T-helper 17 cell (primary cell): ENCODE measurements at regions not wholly inside any gene's neighbourhood (a gene's known extent, or its start where the extent isn't known, plus 50 kb on each side); places are given as distances from the start of the nearest gene placed in this dataset.

Experiments
- ATAC-seq: fragments of 150-1000 bp; cut with Tn5 transposase; 2 replicates; pipeline ENCODE4 v1.10.0; 2021; ENCODE audit warnings: mild to moderate bottlenecking, moderate library complexity
- DNase-seq, 3 donors: peaks; one replicate each; pipeline versions ENCODE4 v3.0.0 to v3.0.0-alpha.2; 2020 to 2021
- H3K9me3 ChIP-seq: one replicate; pipeline ENCODE4 v1.7.0; 2013; ENCODE audit warnings: low read length, mild to moderate bottlenecking; ENCODE audit not compliant: control insufficient read depth, poor library complexity, severe bottlenecking
- H3K27ac Mint-ChIP-seq: one replicate; pipeline ENCODE4 v1.8.0; 2022; ENCODE audit warnings: mild to moderate bottlenecking, moderate library complexity, mixed read lengths
- H3K27me3 Mint-ChIP-seq: one replicate; pipeline ENCODE4 v1.8.0; 2022; ENCODE audit warnings: mixed read lengths
- H3K36me3 Mint-ChIP-seq: one replicate; pipeline ENCODE4 v1.8.0; 2022; ENCODE audit warnings: low read depth, mixed read lengths
- H3K4me1 Mint-ChIP-seq: one replicate; pipeline ENCODE4 v1.8.0; 2022; ENCODE audit warnings: mild to moderate bottlenecking, mixed read lengths
- H3K4me3 Mint-ChIP-seq: one replicate; pipeline ENCODE4 v1.8.0; 2022; ENCODE audit warnings: mild to moderate bottlenecking, moderate library complexity, mixed read lengths

GRCh38 chr18:28875059-28875458 is 698.1 kb upstream of the CDH2 start:
- no peaks in the 10 kb centered on the region for H3K4me1 Mint-ChIP-seq
- H3K36me3 Mint-ChIP-seq: no peaks in the 10 kb centered on the region
- H3K27me3 Mint-ChIP-seq: no peaks in the 10 kb centered on the region
- no peaks in the 10 kb centered on the region for H3K9me3 ChIP-seq
- H3K27ac Mint-ChIP-seq: no peak overlapping the region
- no peak overlapping the region for H3K4me3 Mint-ChIP-seq
- no peak for DNase-seq
- ATAC-seq: no peak

- no peaks in the 10 kb centered on the region for H3K36me3 Mint-ChIP-seq
- no peak for ATAC-seq
- H3K27me3 Mint-ChIP-seq: no peaks in the 10 kb centered on the region
- H3K27ac Mint-ChIP-seq: no peak overlapping the region
- H3K4me3 Mint-ChIP-seq: no peak overlapping the region
- DNase-seq: no peak
- no peaks in the 10 kb centered on the region for H3K4me1 Mint-ChIP-seq
- H3K9me3 ChIP-seq: no peaks in the 10 kb centered on the region
These were observed 686.5 kb upstream of the CDH2 start for GRCh38 chr18:28863396-28863795.

GRCh38 chr18:28858248-28858647 is 681.3 kb upstream of the CDH2 start:
- no peaks in the 10 kb centered on the region for H3K9me3 ChIP-seq
- Mint-ChIP-seq H3K4me1 (no peaks in the 10 kb centered on the region), H3K27ac (no peak overlapping the region), H3K27me3 (no peaks in the 10 kb centered on the region), H3K36me3 (no peaks in the 10 kb centered on the region), H3K4me3 (no peak overlapping the region)
- DNase-seq (no peak), ATAC-seq (no peak)

- Mint-ChIP-seq H3K27me3 (no peaks in the 10 kb centered on the region), H3K4me1 (no peaks in the 10 kb centered on the region), H3K4me3 (no peak overlapping the region), H3K27ac (no peak overlapping the region), H3K36me3 (no peaks in the 10 kb centered on the region)
- no peak for ATAC-seq
- peaks cover 2% of the 10 kb centered on the region for H3K9me3 ChIP-seq
- no peak for DNase-seq
These were observed 679.1 kb upstream of the CDH2 start for GRCh38 chr18:28855989-28856388.

GRCh38 chr18:28855524-28855923 is 678.6 kb upstream of the CDH2 start:
- no peaks in the 10 kb centered on the region for H3K36me3 Mint-ChIP-seq
- no peak overlapping the region for H3K27ac Mint-ChIP-seq
- DNase-seq (no peak), ATAC-seq (no peak)
- H3K27me3 Mint-ChIP-seq: no peaks in the 10 kb centered on the region
- H3K9me3 ChIP-seq: peaks cover 2% of the 10 kb centered on the region
- H3K4me1 Mint-ChIP-seq: no peaks in the 10 kb centered on the region
- no peak overlapping the region for H3K4me3 Mint-ChIP-seq

- H3K9me3 ChIP-seq: peaks cover 2% of the 10 kb centered on the region
- Mint-ChIP-seq H3K27ac (no peak overlapping the region), H3K4me1 (no peaks in the 10 kb centered on the region), H3K36me3 (no peaks in the 10 kb centered on the region), H3K4me3 (no peak overlapping the region), H3K27me3 (no peaks in the 10 kb centered on the region)
- ATAC-seq: no peak
- no peak for DNase-seq
These were observed 678.0 kb upstream of the CDH2 start for GRCh38 chr18:28854964-28855363.

GRCh38 chr18:28846958-28847357 is 670.0 kb upstream of the CDH2 start:
- no peak overlapping the region for H3K27ac Mint-ChIP-seq
- DNase-seq (no peak), ATAC-seq (no peak)
- no peaks in the 10 kb centered on the region for H3K27me3 Mint-ChIP-seq
- H3K36me3 Mint-ChIP-seq: no peaks in the 10 kb centered on the region
- no peaks in the 10 kb centered on the region for H3K9me3 ChIP-seq
- no peaks in the 10 kb centered on the region for H3K4me1 Mint-ChIP-seq
- no peak overlapping the region for H3K4me3 Mint-ChIP-seq

- Mint-ChIP-seq H3K36me3 (no peaks in the 10 kb centered on the region), H3K4me1 (no peaks in the 10 kb centered on the region), H3K27me3 (no peaks in the 10 kb centered on the region), H3K4me3 (no peak overlapping the region), H3K27ac (no peak overlapping the region)
- no peaks in the 10 kb centered on the region for H3K9me3 ChIP-seq
- no peak for DNase-seq
- no peak for ATAC-seq
These were observed 660.2 kb upstream of the CDH2 start for GRCh38 chr18:28837100-28837499.

GRCh38 chr18:28834889-28835288 is 658.0 kb upstream of the CDH2 start:
- H3K36me3 Mint-ChIP-seq: no peaks in the 10 kb centered on the region
- H3K27ac Mint-ChIP-seq: no peak overlapping the region
- no peaks in the 10 kb centered on the region for H3K9me3 ChIP-seq
- no peak overlapping the region for H3K4me3 Mint-ChIP-seq
- no peaks in the 10 kb centered on the region for H3K27me3 Mint-ChIP-seq
- ATAC-seq (no peak), DNase-seq (no peak)
- no peaks in the 10 kb centered on the region for H3K4me1 Mint-ChIP-seq

GRCh38 chr18:28831908-28832307 is 655.0 kb upstream of the CDH2 start:
- Mint-ChIP-seq H3K4me1 (no peaks in the 10 kb centered on the region), H3K36me3 (no peaks in the 10 kb centered on the region), H3K27ac (no peak overlapping the region), H3K4me3 (no peak overlapping the region), H3K27me3 (no peaks in the 10 kb centered on the region)
- no peak for DNase-seq
- H3K9me3 ChIP-seq: no peaks in the 10 kb centered on the region
- ATAC-seq: no peak

- H3K27ac Mint-ChIP-seq: no peak overlapping the region
- H3K27me3 Mint-ChIP-seq: no peaks in the 10 kb centered on the region
- H3K9me3 ChIP-seq: no peaks in the 10 kb centered on the region
- H3K4me3 Mint-ChIP-seq: no peak overlapping the region
- no peaks in the 10 kb centered on the region for H3K36me3 Mint-ChIP-seq
- no peaks in the 10 kb centered on the region for H3K4me1 Mint-ChIP-seq
- DNase-seq (no peak), ATAC-seq (no peak)
These were observed 654.5 kb upstream of the CDH2 start for GRCh38 chr18:28831476-28831875.

GRCh38 chr18:28826107-28826506 is 649.2 kb upstream of the CDH2 start:
- no peaks in the 10 kb centered on the region for H3K36me3 Mint-ChIP-seq
- no peaks in the 10 kb centered on the region for H3K9me3 ChIP-seq
- no peaks in the 10 kb centered on the region for H3K4me1 Mint-ChIP-seq
- DNase-seq (no peak), ATAC-seq (no peak)
- H3K27me3 Mint-ChIP-seq: no peaks in the 10 kb centered on the region
- no peak overlapping the region for H3K27ac Mint-ChIP-seq
- H3K4me3 Mint-ChIP-seq: no peak overlapping the region

- H3K27me3 Mint-ChIP-seq: no peaks in the 10 kb centered on the region
- H3K9me3 ChIP-seq: no peaks in the 10 kb centered on the region
- H3K27ac Mint-ChIP-seq: no peak overlapping the region
- DNase-seq: no peak
- H3K4me3 Mint-ChIP-seq: no peak overlapping the region
- no peaks in the 10 kb centered on the region for H3K36me3 Mint-ChIP-seq
- ATAC-seq: no peak
- no peaks in the 10 kb centered on the region for H3K4me1 Mint-ChIP-seq
These were observed 647.2 kb upstream of the CDH2 start for GRCh38 chr18:28824183-28824574.

GRCh38 chr18:28823506-28824182 is 646.7 kb upstream of the CDH2 start:
- Mint-ChIP-seq H3K27ac (no peak overlapping the region), H3K4me3 (no peak overlapping the region), H3K36me3 (no peaks in the 10 kb centered on the region), H3K4me1 (no peaks in the 10 kb centered on the region), H3K27me3 (no peaks in the 10 kb centered on the region)
- no peaks in the 10 kb centered on the region for H3K9me3 ChIP-seq
- DNase-seq (no peak), ATAC-seq (no peak)
